ENCODE measurements at regions not wholly inside any gene's neighbourhood (a gene's known extent, or its start where the extent isn't known, plus 50 kb on each side); places are given as distances from the start of the nearest gene placed in this dataset.

DNA sequence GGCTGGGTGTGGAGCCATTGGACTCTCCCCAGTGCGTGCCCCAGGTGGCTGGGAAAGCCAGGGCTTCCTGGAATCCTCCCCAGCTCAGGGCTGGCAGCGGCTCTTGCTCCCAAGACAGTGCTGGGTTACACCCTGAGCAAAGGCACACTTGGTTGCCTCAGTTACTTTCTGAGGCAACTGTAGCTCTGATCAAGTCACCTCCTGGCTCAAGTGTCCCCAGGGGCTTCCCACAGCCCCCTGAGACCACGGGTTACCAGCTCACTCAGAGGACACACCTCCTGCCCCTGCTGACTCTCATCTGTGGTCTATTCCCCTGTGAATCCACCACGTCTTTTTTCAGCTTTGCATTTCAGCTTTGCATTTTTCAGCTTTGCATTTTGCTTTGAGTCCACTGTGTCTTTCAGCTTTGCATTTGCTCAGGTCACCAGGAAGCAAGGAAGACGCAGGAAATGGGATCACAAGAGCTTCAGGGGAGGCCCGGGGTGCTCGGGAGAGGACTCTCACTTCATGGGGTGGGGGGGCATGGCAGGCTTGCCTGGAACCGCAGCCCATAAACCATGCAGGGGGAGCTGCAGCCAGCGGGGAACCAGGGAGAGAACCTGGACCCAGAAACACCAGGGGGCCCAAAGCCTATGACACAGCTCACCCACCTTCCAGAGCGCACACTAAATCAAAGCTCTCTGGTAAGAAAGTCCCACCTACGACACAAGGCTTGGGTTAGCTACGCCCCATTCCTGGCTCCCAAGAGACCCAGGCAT, 138.0 kb upstream of the ASB18 start:
- no peak overlapping the region for H3K27ac Mint-ChIP-seq (ENCODE audit: unreplicated experiment)
- DNase-seq = no peak
- TF ChIP-seq, protein P1, sequence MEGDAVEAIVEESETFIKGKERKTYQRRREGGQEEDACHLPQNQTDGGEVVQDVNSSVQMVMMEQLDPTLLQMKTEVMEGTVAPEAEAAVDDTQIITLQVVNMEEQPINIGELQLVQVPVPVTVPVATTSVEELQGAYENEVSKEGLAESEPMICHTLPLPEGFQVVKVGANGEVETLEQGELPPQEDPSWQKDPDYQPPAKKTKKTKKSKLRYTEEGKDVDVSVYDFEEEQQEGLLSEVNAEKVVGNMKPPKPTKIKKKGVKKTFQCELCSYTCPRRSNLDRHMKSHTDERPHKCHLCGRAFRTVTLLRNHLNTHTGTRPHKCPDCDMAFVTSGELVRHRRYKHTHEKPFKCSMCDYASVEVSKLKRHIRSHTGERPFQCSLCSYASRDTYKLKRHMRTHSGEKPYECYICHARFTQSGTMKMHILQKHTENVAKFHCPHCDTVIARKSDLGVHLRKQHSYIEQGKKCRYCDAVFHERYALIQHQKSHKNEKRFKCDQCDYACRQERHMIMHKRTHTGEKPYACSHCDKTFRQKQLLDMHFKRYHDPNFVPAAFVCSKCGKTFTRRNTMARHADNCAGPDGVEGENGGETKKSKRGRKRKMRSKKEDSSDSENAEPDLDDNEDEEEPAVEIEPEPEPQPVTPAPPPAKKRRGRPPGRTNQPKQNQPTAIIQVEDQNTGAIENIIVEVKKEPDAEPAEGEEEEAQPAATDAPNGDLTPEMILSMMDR (IDR thresholded peaks at IDR 0.05; ENCODE audit: insufficient read depth in 1 of 2, low read depth in 1 of 2, low read length in 1 of 2, severe bottlenecking in 1 of 2, unreplicated experiment in 1 of 2) = no peak
- ChIA-PET CTCF (no interaction called here), POLR2A (interaction anchor here (0.7 kb wide), 1 partner anchor 427 kb away, joined by 3 read pairs; no protein-coding TSS in a partner anchor)
- no peaks in the 10 kb centered on the region for H3K36me3 ChIP-seq (ENCODE audit: control insufficient read depth, insufficient read depth, low read length)
- no peaks in the 10 kb centered on the region for H3K9me3 ChIP-seq
- no peaks in the 10 kb centered on the region for H3K4me1 Mint-ChIP-seq (ENCODE audit: low read depth, unreplicated experiment)
- no peak overlapping the region for H3K4me3 Mint-ChIP-seq (ENCODE audit: unreplicated experiment)
- no peaks in the 10 kb centered on the region for H3K27me3 ChIP-seq (replicated peaks; ENCODE audit: control insufficient read depth, insufficient read depth, low read length)
- intact Hi-C loops (cut with micrococcal nuclease; ENCODE audit: unreplicated experiment) = no loop called here
- no peak overlapping the region for H3K4me3 ChIP-seq (ENCODE audit: low read depth, low read length)
- H3K4me1 ChIP-seq = no peaks in the 10 kb centered on the region
- no peaks in the 10 kb centered on the region for H3K9me3 Mint-ChIP-seq (ENCODE audit: unreplicated experiment)
- peaks cover 9% of the 10 kb centered on the region for H3K27me3 Mint-ChIP-seq (ENCODE audit: insufficient read depth, unreplicated experiment)
- H3K36me3 Mint-ChIP-seq (ENCODE audit: insufficient read depth, unreplicated experiment) = peaks cover 6% of the 10 kb centered on the region
- BruUV-seq (replicated peaks) = no TSS peak

DNA sequence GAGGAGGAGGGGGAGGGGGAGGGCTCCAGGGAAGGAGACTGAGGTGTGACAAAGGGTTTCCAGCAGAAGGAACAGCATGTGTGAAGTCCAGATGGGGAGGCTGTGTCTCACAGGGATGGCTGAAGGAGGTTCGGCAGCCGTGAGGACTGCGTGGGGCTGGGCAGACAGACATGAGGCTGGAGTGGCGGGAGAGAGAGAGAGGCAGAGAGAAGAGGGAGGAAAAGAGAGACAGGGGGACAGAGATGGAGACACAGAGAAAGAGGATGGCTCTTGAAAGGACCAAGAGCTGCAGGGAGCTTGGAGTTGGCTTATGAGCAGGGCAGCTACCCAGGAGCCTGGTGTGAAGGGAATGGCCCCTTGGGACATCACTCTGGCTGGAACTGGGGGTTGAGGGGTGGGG, 138.9 kb upstream of the ASB18 start:
- Mint-ChIP-seq H3K27ac (ENCODE audit: unreplicated experiment) (no peak overlapping the region), H3K9me3 (ENCODE audit: unreplicated experiment) (no peaks in the 10 kb centered on the region), H3K27me3 (ENCODE audit: insufficient read depth, unreplicated experiment) (peaks cover 12% of the 10 kb centered on the region), H3K36me3 (ENCODE audit: insufficient read depth, unreplicated experiment) (peaks cover 6% of the 10 kb centered on the region), H3K4me1 (ENCODE audit: low read depth, unreplicated experiment) (no peaks in the 10 kb centered on the region), H3K4me3 (ENCODE audit: unreplicated experiment) (no peak overlapping the region)
- no TSS peak for BruUV-seq (replicated peaks)
- TF ChIP-seq, protein P1 (IDR thresholded peaks at IDR 0.05; ENCODE audit: insufficient read depth in 1 of 2, low read depth in 1 of 2, low read length in 1 of 2, severe bottlenecking in 1 of 2, unreplicated experiment in 1 of 2) = no peak
- ChIA-PET CTCF (no interaction called here), POLR2A (no interaction called here)
- H3K4me3 ChIP-seq (ENCODE audit: low read depth, low read length) = no peak overlapping the region
- no peaks in the 10 kb centered on the region for H3K9me3 ChIP-seq
- H3K27me3 ChIP-seq (replicated peaks; ENCODE audit: control insufficient read depth, insufficient read depth, low read length) = no peaks in the 10 kb centered on the region
- DNase-seq = no peak
- no peaks in the 10 kb centered on the region for H3K36me3 ChIP-seq (ENCODE audit: control insufficient read depth, insufficient read depth, low read length)
- intact Hi-C loops (cut with micrococcal nuclease; ENCODE audit: unreplicated experiment) = no loop called here
- no peaks in the 10 kb centered on the region for H3K4me1 ChIP-seq

DNA sequence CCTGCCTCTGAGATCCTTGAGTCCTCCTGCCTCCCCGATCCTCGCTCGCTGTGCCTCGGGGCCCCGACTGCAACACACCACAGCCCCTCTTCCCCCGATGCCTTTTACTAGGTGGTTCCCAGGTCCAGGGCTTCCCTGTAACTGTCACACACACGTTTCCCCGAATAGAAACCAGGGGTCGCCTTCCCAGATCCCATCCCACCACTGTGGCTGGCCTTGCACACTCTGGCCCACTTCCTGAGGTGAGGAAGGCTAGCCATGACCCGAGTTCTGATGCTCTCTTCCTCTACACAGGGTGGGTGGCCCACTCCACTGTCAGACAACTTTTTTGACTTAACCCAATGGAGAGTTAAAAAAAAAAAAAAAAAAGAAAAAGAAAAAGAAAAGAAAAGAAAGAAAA, 139.6 kb upstream of the ASB18 start:
- no peak overlapping the region for H3K4me3 ChIP-seq (ENCODE audit: low read depth, low read length)
- Mint-ChIP-seq H3K4me1 (ENCODE audit: low read depth, unreplicated experiment) (no peaks in the 10 kb centered on the region), H3K4me3 (ENCODE audit: unreplicated experiment) (no peak overlapping the region), H3K27ac (ENCODE audit: unreplicated experiment) (no peak overlapping the region), H3K36me3 (ENCODE audit: insufficient read depth, unreplicated experiment) (peaks cover 6% of the 10 kb centered on the region), H3K9me3 (ENCODE audit: unreplicated experiment) (no peaks in the 10 kb centered on the region), H3K27me3 (ENCODE audit: insufficient read depth, unreplicated experiment) (peaks cover 12% of the 10 kb centered on the region)
- POLR2A ChIA-PET = no interaction called here
- H3K4me1 ChIP-seq = no peaks in the 10 kb centered on the region
- H3K9me3 ChIP-seq = no peaks in the 10 kb centered on the region
- CTCF ChIA-PET = no interaction called here
- H3K27me3 ChIP-seq (replicated peaks; ENCODE audit: control insufficient read depth, insufficient read depth, low read length) = no peaks in the 10 kb centered on the region
- TF ChIP-seq, protein P1 (IDR thresholded peaks at IDR 0.05; ENCODE audit: insufficient read depth in 1 of 2, low read depth in 1 of 2, low read length in 1 of 2, severe bottlenecking in 1 of 2, unreplicated experiment in 1 of 2) = no peak
- DNase-seq = no peak
- intact Hi-C loops (cut with micrococcal nuclease; ENCODE audit: unreplicated experiment) = no loop called here
- H3K36me3 ChIP-seq (ENCODE audit: control insufficient read depth, insufficient read depth, low read length) = no peaks in the 10 kb centered on the region
- no TSS peak for BruUV-seq (replicated peaks)
